ENCODE measurements at regions not wholly inside any gene's neighbourhood (a gene's known extent, or its start where the extent isn't known, plus 50 kb on each side); places are given as distances from the start of the nearest gene placed in this dataset.

DNA sequence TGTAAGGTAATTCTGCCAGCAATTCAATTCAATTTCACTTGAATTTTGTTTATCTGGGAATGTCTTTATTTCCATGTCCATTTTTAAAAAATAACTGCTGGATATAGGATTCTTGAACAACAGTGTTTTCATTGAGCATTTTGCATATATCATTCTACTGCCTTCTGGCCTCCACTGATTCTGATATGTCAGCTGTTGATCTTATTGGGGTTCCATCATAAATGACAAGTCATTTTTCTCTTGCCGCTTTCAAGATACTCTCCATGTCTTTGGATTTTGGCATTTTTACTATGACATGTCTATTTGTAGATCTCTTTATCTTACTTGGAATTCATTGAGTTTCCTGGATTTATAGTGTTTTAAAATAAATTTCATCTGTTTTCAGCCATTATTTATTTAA lies 180.5 kb upstream of the LMNTD1 start:
- Histone ChIP-seq H3K4me1 (ENCODE audit: low read length) (no peaks in the 10 kb centered on the region), H4K20me1 (ENCODE audit: insufficient read depth, low read length) (no peaks in the 10 kb centered on the region), H2AFZ (ENCODE audit: low read length) (no peak overlapping the region), H3K4me3 (ENCODE audit: low read length) (no peak overlapping the region), H3K9me2 (replicated peaks; ENCODE audit: insufficient read depth, low read length) (no peaks in the 10 kb centered on the region), H3K9ac (ENCODE audit: low read length) (no peak overlapping the region), H3K27me3 (replicated peaks; ENCODE audit: insufficient read depth, low read length) (no peaks in the 10 kb centered on the region), H3K79me2 (ENCODE audit: low read length) (no peaks in the 10 kb centered on the region), H3F3A (ENCODE audit: insufficient read depth, low read length) (no peaks in the 10 kb centered on the region), H3K9me3 (replicated peaks; ENCODE audit: insufficient read depth, low read length) (no peaks in the 10 kb centered on the region), H3K27ac (ENCODE audit: low read length) (no peak overlapping the region), H3K36me3 (replicated peaks; ENCODE audit: insufficient read depth, low read length) (no peaks in the 10 kb centered on the region), H3K4me2 (ENCODE audit: low read depth, low read length) (no peak overlapping the region)
- no peak for DNase-seq
- TF ChIP-seq EZH2 (optimal IDR thresholded peaks at IDR 0.05; ENCODE audit: low read depth, low read length) (no peak), EZH2phosphoT487 (IDR thresholded peaks at IDR 0.05; ENCODE audit: low read length) (no peak)
- TF ChIP-seq, protein P1, sequence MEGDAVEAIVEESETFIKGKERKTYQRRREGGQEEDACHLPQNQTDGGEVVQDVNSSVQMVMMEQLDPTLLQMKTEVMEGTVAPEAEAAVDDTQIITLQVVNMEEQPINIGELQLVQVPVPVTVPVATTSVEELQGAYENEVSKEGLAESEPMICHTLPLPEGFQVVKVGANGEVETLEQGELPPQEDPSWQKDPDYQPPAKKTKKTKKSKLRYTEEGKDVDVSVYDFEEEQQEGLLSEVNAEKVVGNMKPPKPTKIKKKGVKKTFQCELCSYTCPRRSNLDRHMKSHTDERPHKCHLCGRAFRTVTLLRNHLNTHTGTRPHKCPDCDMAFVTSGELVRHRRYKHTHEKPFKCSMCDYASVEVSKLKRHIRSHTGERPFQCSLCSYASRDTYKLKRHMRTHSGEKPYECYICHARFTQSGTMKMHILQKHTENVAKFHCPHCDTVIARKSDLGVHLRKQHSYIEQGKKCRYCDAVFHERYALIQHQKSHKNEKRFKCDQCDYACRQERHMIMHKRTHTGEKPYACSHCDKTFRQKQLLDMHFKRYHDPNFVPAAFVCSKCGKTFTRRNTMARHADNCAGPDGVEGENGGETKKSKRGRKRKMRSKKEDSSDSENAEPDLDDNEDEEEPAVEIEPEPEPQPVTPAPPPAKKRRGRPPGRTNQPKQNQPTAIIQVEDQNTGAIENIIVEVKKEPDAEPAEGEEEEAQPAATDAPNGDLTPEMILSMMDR (IDR thresholded peaks at IDR 0.05; ENCODE audit: low read length), result no peak

DNA sequence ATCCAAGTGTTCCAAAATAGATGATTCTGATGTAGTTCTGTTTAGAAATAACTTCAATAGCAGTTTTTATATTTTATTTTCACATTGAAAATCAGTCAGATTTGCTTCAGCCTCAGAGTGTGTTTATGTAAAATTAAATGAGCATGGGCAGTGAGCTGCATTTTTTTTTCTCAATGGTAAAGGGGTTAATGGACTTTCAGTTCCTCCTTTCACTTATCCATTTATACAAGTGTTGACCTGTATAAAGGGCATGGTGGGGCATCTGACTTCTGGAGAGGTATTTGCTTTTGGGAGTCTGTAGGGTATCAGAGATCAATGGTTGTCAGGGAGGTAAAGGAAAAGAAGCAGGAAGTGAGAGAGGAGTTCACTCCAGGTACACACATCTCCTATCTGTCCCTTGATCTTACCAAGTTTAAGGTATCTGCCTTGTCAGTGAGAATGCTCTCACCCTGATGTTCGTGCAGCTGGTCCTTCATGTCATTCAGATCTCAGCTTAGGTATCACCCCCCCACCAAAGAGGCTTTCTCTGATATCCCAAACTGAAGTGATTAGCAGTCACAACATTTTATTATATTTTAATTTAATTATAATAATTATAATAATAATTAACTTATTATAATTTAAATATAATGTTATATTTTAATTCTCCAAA lies 181.6 kb upstream of the LMNTD1 start:
- H3K4me1 ChIP-seq (ENCODE audit: low read length), result no peaks in the 10 kb centered on the region
- no peaks in the 10 kb centered on the region for H3K9me2 ChIP-seq (replicated peaks; ENCODE audit: insufficient read depth, low read length)
- no peak overlapping the region for H3K9ac ChIP-seq (ENCODE audit: low read length)
- no peaks in the 10 kb centered on the region for H3F3A ChIP-seq (ENCODE audit: insufficient read depth, low read length)
- no peak overlapping the region for H3K4me3 ChIP-seq (ENCODE audit: low read length)
- H4K20me1 ChIP-seq (ENCODE audit: insufficient read depth, low read length), result no peaks in the 10 kb centered on the region
- H3K36me3 ChIP-seq (replicated peaks; ENCODE audit: insufficient read depth, low read length), result no peaks in the 10 kb centered on the region
- H3K79me2 ChIP-seq (ENCODE audit: low read length), result no peaks in the 10 kb centered on the region
- DNase-seq, result no peak
- no peaks in the 10 kb centered on the region for H3K9me3 ChIP-seq (replicated peaks; ENCODE audit: insufficient read depth, low read length)
- H2AFZ ChIP-seq (ENCODE audit: low read length), result no peak overlapping the region
- H3K27ac ChIP-seq (ENCODE audit: low read length), result no peak overlapping the region
- TF ChIP-seq EZH2phosphoT487 (IDR thresholded peaks at IDR 0.05; ENCODE audit: low read length), result no peak
- TF ChIP-seq EZH2 (optimal IDR thresholded peaks at IDR 0.05; ENCODE audit: low read depth, low read length), result no peak
- TF ChIP-seq, protein P1 (IDR thresholded peaks at IDR 0.05; ENCODE audit: low read length), result no peak
- H3K27me3 ChIP-seq (replicated peaks; ENCODE audit: insufficient read depth, low read length), result no peaks in the 10 kb centered on the region
- H3K4me2 ChIP-seq (ENCODE audit: low read depth, low read length), result no peak overlapping the region

DNA sequence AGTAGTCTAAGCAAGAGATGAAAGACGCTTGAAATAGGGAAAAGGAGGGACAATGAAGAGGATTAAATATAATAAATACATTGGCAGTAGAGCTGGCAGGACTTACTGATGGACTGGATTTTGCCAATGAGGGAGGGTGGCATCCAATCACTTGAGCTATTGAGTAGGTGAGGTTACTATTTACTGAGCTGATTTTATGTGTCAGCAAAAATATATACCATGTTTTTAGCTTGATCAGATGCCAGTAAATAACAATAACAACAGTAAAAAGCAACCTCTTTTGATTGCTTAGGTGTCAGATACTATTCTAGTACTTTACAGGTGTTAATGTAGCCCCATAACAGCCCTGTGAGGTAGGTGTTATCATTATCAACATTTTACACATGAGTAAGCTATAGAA lies 187.5 kb upstream of the LMNTD1 start:
- Histone ChIP-seq H3K27ac (ENCODE audit: low read length) (no peak overlapping the region), H3F3A (ENCODE audit: insufficient read depth, low read length) (no peaks in the 10 kb centered on the region), H3K27me3 (replicated peaks; ENCODE audit: insufficient read depth, low read length) (no peaks in the 10 kb centered on the region), H4K20me1 (ENCODE audit: insufficient read depth, low read length) (no peaks in the 10 kb centered on the region), H3K4me2 (ENCODE audit: low read depth, low read length) (no peak overlapping the region), H3K9me2 (replicated peaks; ENCODE audit: insufficient read depth, low read length) (no peaks in the 10 kb centered on the region), H2AFZ (ENCODE audit: low read length) (no peak overlapping the region), H3K4me3 (ENCODE audit: low read length) (no peak overlapping the region), H3K79me2 (ENCODE audit: low read length) (no peaks in the 10 kb centered on the region), H3K9ac (ENCODE audit: low read length) (no peak overlapping the region), H3K36me3 (replicated peaks; ENCODE audit: insufficient read depth, low read length) (no peaks in the 10 kb centered on the region), H3K9me3 (replicated peaks; ENCODE audit: insufficient read depth, low read length) (no peaks in the 10 kb centered on the region), H3K4me1 (ENCODE audit: low read length) (no peaks in the 10 kb centered on the region)
- no peak for DNase-seq
- no peak for TF ChIP-seq EZH2phosphoT487 (IDR thresholded peaks at IDR 0.05; ENCODE audit: low read length)
- TF ChIP-seq, protein P1 (IDR thresholded peaks at IDR 0.05; ENCODE audit: low read length), result no peak
- TF ChIP-seq EZH2 (optimal IDR thresholded peaks at IDR 0.05; ENCODE audit: low read depth, low read length), result no peak

Measured in MM.1S (cell line).